Gastroesophageal sphincter (tissue), 4 donors: ENCODE measurements at regions not wholly inside any gene's neighbourhood (a gene's known extent, or its start where the extent isn't known, plus 50 kb on each side); places are given as distances from the start of the nearest gene placed in this dataset.

Source experiments
- ATAC-seq: fragments of 150-250 bp; one replicate; pipeline ENCODE4 v1.9.1; 2016; ENCODE audit warnings: mild to moderate bottlenecking, moderate library complexity
- H3K27ac ChIP-seq, 4 donors: fragments of 200-600 bp; sonication (generic) in 3 of 4; 1 replicate in 3 of 4; 2 replicates in 1 of 4; pipeline ENCODE4 v1.5.1; 2016 to 2019
- H3K27me3 ChIP-seq: fragments of 200-600 bp; sonication (generic); one replicate; pipeline ENCODE4 v1.5.1; 2019
- H3K36me3 ChIP-seq, 2 donors: fragments of 200-600 bp; sonication (generic); one replicate each; pipeline ENCODE4 v1.5.1; 2019; ENCODE audit warnings: control low read depth in 1 of 2
- H3K4me1 ChIP-seq, 3 donors: fragments of 200-600 bp; sonication (generic); 1 replicate in 2 of 3; 2 replicates in 1 of 3; pipeline ENCODE4 v1.5.1; 2016 to 2019; ENCODE audit warnings: control low read depth in 2 of 3
- H3K4me3 ChIP-seq, 2 donors: fragments of 200-600 bp; sonication (generic); one replicate each; pipeline ENCODE4 v1.5.1; 2019; ENCODE audit warnings: mild to moderate bottlenecking in 1 of 2, moderate library complexity in 1 of 2
- H3K9me3 ChIP-seq, 3 donors: fragments of 200-600 bp; sonication (generic); one replicate each; pipeline ENCODE4 v1.5.1; 2017 to 2019; ENCODE audit warnings: control low read depth in 2 of 3
- CTCF ChIP-seq, 4 experiments: fragments of 200-600 bp in 2 of 4; fragments of 450-650 bp in 2 of 4; sonication (generic) in 1 of 4; IDR thresholded peaks; one replicate each; pipeline ENCODE4 v1.5.1; 2017 to 2019; ENCODE audit warnings: antibody characterized with exemption in 4 of 4, mild to moderate bottlenecking in 2 of 4, moderate library complexity in 2 of 4
- EP300 ChIP-seq: sonication (generic); formaldehyde crosslinking; IDR thresholded peaks from one replicate; pipeline ENCODE4 v1.6.1; 2017; ENCODE audit warnings: antibody characterized with exemption, mild to moderate bottlenecking
- POLR2A ChIP-seq, 2 donors: fragments of 450-650 bp; IDR thresholded peaks; one replicate each; pipeline ENCODE4 v1.6.1; 2017; ENCODE audit warnings: antibody characterized with exemption in 2 of 2, mild to moderate bottlenecking in 2 of 2, moderate library complexity in 1 of 2
- POLR2AphosphoS5 ChIP-seq: sonication (generic); formaldehyde crosslinking; IDR thresholded peaks from one replicate; pipeline ENCODE4 v1.6.1; 2017; ENCODE audit warnings: antibody characterized with exemption
- WGBS, 2 donors: methylation state at CpG; one replicate each; pipeline ENCODE4 v1.1.5; 2018; ENCODE audit warnings: low coverage in 1 of 2; 5-methylcytosine and 5-hydroxymethylcytosine counted together

GRCh38 chr12:92650228-92650822 is 52.5 kb upstream of the PLEKHG7 start:
- peaks cover 0 to 7% (median 0%) of the 10 kb centered on the region in 3 donors for H3K4me1 ChIP-seq
- ATAC-seq, result no peak
- no peak overlapping the region for H3K27ac ChIP-seq
- H3K4me3 ChIP-seq, result no peak overlapping the region
- WGBS, 2 donors, result 64 to 66% methylated on average over 7 of the region's 7 CpGs
- TF ChIP-seq POLR2AphosphoS5, result no peak
- peak in 1 of 4 experiments; percentile 22 for TF ChIP-seq CTCF (IDR thresholded peaks at IDR 0.05)
- H3K27me3 ChIP-seq, result no peaks in the 10 kb centered on the region
- H3K36me3 ChIP-seq, result no peaks in the 10 kb centered on the region
- no peaks in the 10 kb centered on the region for H3K9me3 ChIP-seq

- Histone ChIP-seq H3K4me1 (peaks cover 0 to under 1% (median 0%) of the 10 kb centered on the region in 3 donors), H3K4me3 (no peak overlapping the region), H3K36me3 (no peaks in the 10 kb centered on the region), H3K9me3 (peaks cover 0 to 1% (median 0%) of the 10 kb centered on the region in 3 donors), H3K27me3 (no peaks in the 10 kb centered on the region), H3K27ac (no peak overlapping the region)
- ATAC-seq, result peak; percentile 74
- 42 to 67% methylated on average over 6 to 11 of the region's 11 CpGs for WGBS, 2 donors
- TF ChIP-seq POLR2A (IDR thresholded peaks at IDR 0.05) (no peak), POLR2AphosphoS5 (no peak), CTCF (IDR thresholded peaks at IDR 0.05) (peak in 3 of 4 experiments; percentile 54 to 70 (median 66))
Measured at GRCh38 chr12:92649511-92650227, 53.1 kb upstream of the PLEKHG7 start.

- TF ChIP-seq EP300, result no peak
- no peak for TF ChIP-seq POLR2A (IDR thresholded peaks at IDR 0.05)
- TF ChIP-seq CTCF (IDR thresholded peaks at IDR 0.05), result no peak
- TF ChIP-seq POLR2AphosphoS5, result no peak
- Histone ChIP-seq H3K4me3 (no peak overlapping the region), H3K27ac (no peak overlapping the region), H3K9me3 (peaks cover 0 to 6% (median 0%) of the 10 kb centered on the region in 3 donors), H3K36me3 (no peaks in the 10 kb centered on the region), H3K4me1 (no peaks in the 10 kb centered on the region), H3K27me3 (no peaks in the 10 kb centered on the region)
- WGBS, 2 donors, result 77 to 88% methylated on average over 5 to 6 of the region's 6 CpGs
- no peak for ATAC-seq
Measured at GRCh38 chr12:92648242-92649031, 54.4 kb upstream of the PLEKHG7 start.

GRCh38 chr12:92641291-92641690 is 61.5 kb upstream of the PLEKHG7 start:
- peaks cover 0 to 6% (median 0%) of the 10 kb centered on the region in 3 donors for H3K9me3 ChIP-seq
- H3K4me3 ChIP-seq, result no peak overlapping the region
- no peaks in the 10 kb centered on the region for H3K4me1 ChIP-seq
- no peak overlapping the region for H3K27ac ChIP-seq
- no peak for TF ChIP-seq POLR2A (IDR thresholded peaks at IDR 0.05)
- TF ChIP-seq EP300, result no peak
- no peak for TF ChIP-seq POLR2AphosphoS5
- TF ChIP-seq CTCF (IDR thresholded peaks at IDR 0.05), result no peak
- H3K27me3 ChIP-seq, result no peaks in the 10 kb centered on the region
- WGBS, 2 donors, result 0 to 29% methylated on average over 1 of the region's 1 CpG
- no peak for ATAC-seq
- H3K36me3 ChIP-seq, result no peaks in the 10 kb centered on the region
